SK-N-MC (cell line): ENCODE measurements at regions not wholly inside any gene's neighbourhood (a gene's known extent, or its start where the extent isn't known, plus 50 kb on each side); places are given as distances from the start of the nearest gene placed in this dataset.

ENCODE experiments used
- DNase-seq: peaks from one replicate; pipeline ENCODE4 v3.0.0-alpha.2; 2011; ENCODE audit warnings: low read depth, low spot score
- H3K27ac ChIP-seq: fragments of 200-600 bp; sonication (generic); 2 replicates; pipeline ENCODE4 v1.5.1; 2016; ENCODE audit warnings: mixed run types
- H3K36me3 ChIP-seq: fragments of 200-600 bp; sonication (generic); 2 replicates; pipeline ENCODE4 v1.6.1; 2017; ENCODE audit warnings: antibody characterized with exemption, low read length, mixed read lengths; ENCODE audit not compliant: insufficient read depth
- H3K4me3 ChIP-seq: fragments of 200-600 bp; sonication (generic); 2 replicates; pipeline ENCODE4 v1.5.1; 2016
- H3K9ac ChIP-seq: fragments of 200-600 bp; sonication (generic); 2 replicates; pipeline ENCODE4 v1.8.0; 2017; ENCODE audit warnings: mixed run types, mixed read lengths; ENCODE audit not compliant: insufficient read length
- H3K9me3 ChIP-seq: fragments of 200-600 bp; sonication (generic); 2 replicates; pipeline ENCODE4 v1.6.1; 2017; ENCODE audit warnings: low read depth, mild to moderate bottlenecking, antibody characterized with exemption, low read length, moderate library complexity, mixed read lengths
- EZH2 ChIP-seq: fragments of 200-600 bp; sonication (generic); IDR thresholded peaks from one replicate; pipeline ENCODE4 v1.6.1; 2017; ENCODE audit warnings: antibody characterized with exemption
- FOXP2 ChIP-seq: optimal IDR thresholded peaks from 2 replicates; pipeline ENCODE3; 2011; ENCODE audit warnings: mild to moderate bottlenecking, moderate library complexity; ENCODE audit not compliant: insufficient read depth; ENCODE audit errors: extremely low read length, control extremely low read depth
- POLR2AphosphoS5 ChIP-seq: IDR thresholded peaks from 2 replicates; pipeline ENCODE4 v1.6.1; 2012; ENCODE audit warnings: mild to moderate bottlenecking, low read depth, low read length, borderline replicate concordance

DNA sequence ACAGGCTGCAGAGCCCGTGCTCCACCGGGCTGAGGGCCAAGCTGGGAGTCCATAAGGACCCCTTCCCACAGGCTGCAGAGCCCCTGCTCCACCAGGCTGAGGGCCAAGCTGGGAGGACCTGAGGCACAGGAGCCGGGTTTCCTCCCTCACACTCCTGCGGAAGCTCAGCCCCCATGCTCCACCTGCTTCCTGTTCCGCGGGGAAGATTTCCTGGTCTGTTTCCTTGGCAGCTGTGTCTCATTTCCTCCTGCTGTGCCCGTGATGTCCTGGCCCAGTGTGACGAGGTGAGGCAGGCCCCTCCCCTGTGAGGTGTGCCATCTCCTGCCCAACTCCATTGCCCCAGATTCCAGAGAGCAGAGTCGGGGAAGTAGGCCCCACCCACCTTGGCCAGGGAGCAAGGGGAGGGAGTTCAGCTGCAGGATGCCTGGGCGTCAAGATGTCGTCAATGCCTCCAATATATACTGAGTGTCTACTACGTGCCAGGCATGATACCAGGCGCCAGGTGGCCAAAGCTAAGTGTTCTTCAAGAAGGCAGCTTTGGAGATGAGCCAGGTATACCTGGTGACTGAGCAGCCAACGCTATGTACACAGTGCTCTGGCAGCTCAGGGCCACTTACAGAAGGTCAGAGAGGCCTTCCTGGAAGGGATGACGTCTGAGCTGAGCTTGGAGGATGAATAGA is 58.8 kb downstream of the NAV1 start:
- Histone ChIP-seq H3K4me3 (peak overlapping the region; percentile 65), H3K36me3 (no peaks in the 10 kb centered on the region), H3K9ac (no peak overlapping the region), H3K9me3 (no peaks in the 10 kb centered on the region), H3K27ac (peak overlapping the region; percentile 86)
- peak; percentile 47 for DNase-seq
- TF ChIP-seq POLR2AphosphoS5 (no peak), EZH2 (no peak), FOXP2 (no peak)

DNA sequence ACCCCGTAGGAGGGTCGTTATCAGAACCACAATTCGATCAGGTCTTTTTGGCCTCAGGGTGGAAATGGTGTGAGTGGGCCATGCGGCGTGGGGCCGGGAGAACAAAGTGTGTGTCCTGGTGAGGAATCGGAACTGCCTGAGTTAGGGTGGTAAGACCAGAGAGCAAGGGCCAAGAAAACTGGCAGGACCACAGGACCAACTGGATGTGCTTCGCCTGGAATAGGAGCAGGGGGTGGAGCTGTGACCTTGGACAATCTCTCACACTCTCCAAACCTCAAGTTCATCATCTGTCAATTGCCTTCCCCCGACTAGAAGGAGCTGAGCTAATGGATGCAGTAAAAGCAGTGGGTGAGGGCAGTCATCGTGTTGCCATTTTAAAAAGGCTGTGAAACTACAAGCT is 59.5 kb downstream of the NAV1 start:
- DNase-seq = no peak
- Histone ChIP-seq H3K27ac (peak overlapping the region; percentile 86; the same call in 1 of the 2 replicates), H3K4me3 (peak overlapping the region; percentile 65; the same call in 1 of the 2 replicates), H3K9ac (no peak overlapping the region), H3K9me3 (no peaks in the 10 kb centered on the region), H3K36me3 (no peaks in the 10 kb centered on the region)
- no peak for TF ChIP-seq FOXP2
- no peak for TF ChIP-seq EZH2
- no peak for TF ChIP-seq POLR2AphosphoS5

DNA sequence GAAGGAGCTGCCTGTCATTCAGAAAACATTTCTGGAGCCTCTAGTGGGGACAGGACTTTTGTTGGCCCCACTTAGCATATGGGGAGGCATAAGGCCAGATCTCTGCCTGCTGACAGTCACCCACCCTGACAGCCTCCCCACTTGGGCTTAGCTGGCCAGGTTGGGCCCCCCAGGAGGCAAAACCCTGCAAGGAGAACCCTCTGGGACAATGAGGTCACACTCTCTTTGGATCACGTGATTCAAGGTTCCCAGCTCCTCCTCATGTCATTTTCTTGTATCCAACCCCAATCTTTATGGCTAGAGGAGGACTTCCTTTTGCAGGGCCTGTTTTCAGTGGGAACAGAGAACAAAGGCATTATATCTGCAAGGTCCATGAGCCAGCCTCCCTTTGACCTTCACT is 60.0 kb downstream of the NAV1 start:
- Histone ChIP-seq H3K4me3 (no peak overlapping the region), H3K36me3 (no peaks in the 10 kb centered on the region), H3K9ac (no peak overlapping the region), H3K27ac (peak overlapping the region; percentile 47; the same call in 1 of the 2 replicates), H3K9me3 (no peaks in the 10 kb centered on the region)
- no peak for DNase-seq
- TF ChIP-seq EZH2 (no peak), POLR2AphosphoS5 (no peak), FOXP2 (no peak)

DNA sequence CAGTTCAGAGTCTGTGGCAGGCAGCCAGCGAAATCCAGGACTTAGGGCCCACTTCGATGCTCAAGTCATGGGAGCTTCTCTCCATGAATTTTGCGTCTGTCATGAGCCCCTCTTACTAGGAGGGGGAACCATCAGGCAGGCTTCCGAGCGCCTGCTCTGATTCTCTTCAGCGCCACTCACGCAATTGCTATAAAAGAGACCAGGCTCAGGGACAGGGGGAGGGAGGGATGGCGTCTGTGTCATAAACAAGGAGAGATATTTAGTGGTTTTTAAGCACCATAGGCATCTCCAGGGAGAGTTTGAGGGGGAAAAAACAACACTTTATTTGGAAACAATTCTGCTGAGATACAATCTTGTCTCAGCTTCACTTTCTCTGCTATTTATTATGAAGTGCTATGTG is 60.6 kb downstream of the NAV1 start:
- Histone ChIP-seq H3K27ac (peak overlapping the region; percentile 47; the same call in 1 of the 2 replicates), H3K36me3 (no peaks in the 10 kb centered on the region), H3K4me3 (0 out of 2 replicates have a peak overlapping the region, but pooled peaks have one; percentile 14), H3K9me3 (no peaks in the 10 kb centered on the region), H3K9ac (peak overlapping the region; percentile 3)
- TF ChIP-seq EZH2 = no peak
- no peak for TF ChIP-seq POLR2AphosphoS5
- no peak for TF ChIP-seq FOXP2
- no peak for DNase-seq

DNA sequence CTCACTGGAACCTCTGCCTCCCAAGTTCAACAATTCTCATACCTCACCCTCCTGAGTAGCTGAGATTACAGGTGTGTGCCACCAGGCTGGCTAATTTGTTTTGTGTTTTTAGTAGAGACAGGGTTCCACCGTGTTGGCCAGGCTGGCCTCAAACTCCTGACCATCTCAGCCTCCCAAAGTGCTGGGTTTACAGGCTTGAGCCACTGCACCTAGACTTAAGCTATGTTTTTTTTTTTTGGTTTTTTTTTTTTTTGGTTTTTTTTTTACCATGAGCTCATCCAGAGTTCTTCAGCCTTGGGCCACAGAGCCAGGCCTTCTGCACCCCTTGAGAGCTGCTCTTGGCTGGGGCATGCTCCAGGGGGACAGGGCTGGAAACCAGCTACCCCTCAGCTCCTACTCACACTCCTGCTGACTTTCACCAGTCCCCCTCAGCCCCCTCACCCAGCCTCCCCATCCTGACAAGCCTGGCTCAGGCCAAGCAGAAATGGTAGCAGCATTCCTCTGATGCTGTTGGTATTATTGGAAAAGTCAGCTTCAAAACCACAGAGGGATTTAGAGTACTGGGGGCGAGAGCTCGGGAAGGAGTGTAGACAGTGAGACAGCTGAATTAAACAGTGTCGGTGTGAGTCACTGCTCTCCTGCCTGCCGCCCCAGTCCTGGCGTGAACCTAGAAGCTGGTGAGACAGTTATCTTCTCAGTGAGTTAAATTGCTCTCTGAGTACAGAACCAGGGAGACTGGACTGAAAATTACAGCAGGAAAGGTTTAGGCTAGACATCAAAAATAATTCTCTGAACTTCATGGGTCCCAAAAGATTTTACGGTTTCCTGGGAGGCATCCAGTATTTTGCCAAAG is 63.7 kb downstream of the NAV1 start:
- Histone ChIP-seq H3K4me3 (no peak overlapping the region), H3K9me3 (no peaks in the 10 kb centered on the region), H3K27ac (no peak overlapping the region), H3K36me3 (no peaks in the 10 kb centered on the region), H3K9ac (no peak overlapping the region)
- no peak for TF ChIP-seq FOXP2
- no peak for DNase-seq

DNA sequence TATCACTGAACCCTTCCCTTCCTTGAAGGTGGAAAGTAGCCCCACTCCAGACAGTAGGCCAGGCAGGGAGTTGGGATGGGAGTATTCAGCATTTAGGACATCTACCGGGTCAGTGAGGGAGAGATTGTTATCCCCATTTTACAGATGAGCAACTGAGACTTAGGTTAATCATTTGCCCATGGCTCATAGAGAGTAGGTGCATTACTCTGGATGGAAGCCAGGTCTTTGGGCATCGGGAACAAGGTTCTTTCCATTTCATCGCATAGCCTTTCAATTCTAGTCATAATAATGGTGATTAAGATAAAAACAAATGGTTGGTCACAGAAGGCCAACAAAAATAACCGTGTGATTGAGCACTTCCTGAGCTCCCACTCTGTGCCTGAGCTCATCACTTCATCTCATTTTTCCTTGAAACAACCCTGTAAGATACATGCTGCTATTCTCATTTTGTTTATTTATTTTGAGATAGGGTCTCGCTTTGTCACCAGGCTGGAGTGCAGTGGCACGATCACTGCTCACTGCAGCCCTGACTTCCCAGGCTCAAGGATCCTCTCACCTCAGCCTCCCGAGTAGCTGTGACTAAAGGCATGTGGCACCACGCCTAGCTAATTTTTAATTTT is 64.8 kb downstream of the NAV1 start:
- Histone ChIP-seq H3K9ac (no peak overlapping the region), H3K36me3 (no peaks in the 10 kb centered on the region), H3K4me3 (no peak overlapping the region), H3K9me3 (no peaks in the 10 kb centered on the region), H3K27ac (no peak overlapping the region)
- TF ChIP-seq EZH2 = no peak
- no peak for TF ChIP-seq FOXP2
- no peak for TF ChIP-seq POLR2AphosphoS5
- DNase-seq = no peak

DNA sequence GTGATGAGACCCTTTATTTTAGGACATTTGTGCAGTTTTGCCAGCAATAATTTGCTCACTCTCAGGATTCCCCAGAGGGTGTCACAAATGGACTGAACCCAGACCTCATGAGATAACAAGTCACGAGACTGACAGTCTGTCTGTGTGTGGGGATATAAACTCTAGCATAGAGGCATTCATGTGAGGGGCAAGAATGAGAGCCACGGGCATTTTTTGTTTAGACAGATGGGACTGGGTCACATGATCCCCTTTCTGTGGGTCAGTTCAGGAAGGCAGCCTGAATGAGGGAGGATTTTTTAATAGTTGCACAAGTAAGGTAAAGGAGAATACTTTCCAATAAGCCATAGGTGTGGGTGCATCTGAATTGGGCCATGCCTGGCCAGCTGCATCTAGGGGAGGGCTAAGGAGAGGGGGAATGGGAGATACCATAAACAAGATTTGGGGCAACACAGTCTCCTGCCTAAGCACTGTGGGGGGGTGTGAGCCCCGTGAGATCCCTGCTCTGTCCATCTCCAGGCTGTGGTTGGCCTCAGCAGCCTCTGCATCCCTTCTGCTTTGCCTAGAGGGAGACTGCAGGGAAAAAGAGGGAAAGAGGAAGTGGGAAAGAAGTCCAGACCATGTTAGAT is 66.6 kb downstream of the NAV1 start:
- no peaks in the 10 kb centered on the region for H3K9me3 ChIP-seq
- H3K9ac ChIP-seq = no peak overlapping the region
- no peaks in the 10 kb centered on the region for H3K36me3 ChIP-seq
- H3K4me3 ChIP-seq = no peak overlapping the region
- TF ChIP-seq EZH2 = no peak
- no peak for TF ChIP-seq POLR2AphosphoS5
- no peak overlapping the region for H3K27ac ChIP-seq
- no peak for DNase-seq

DNA sequence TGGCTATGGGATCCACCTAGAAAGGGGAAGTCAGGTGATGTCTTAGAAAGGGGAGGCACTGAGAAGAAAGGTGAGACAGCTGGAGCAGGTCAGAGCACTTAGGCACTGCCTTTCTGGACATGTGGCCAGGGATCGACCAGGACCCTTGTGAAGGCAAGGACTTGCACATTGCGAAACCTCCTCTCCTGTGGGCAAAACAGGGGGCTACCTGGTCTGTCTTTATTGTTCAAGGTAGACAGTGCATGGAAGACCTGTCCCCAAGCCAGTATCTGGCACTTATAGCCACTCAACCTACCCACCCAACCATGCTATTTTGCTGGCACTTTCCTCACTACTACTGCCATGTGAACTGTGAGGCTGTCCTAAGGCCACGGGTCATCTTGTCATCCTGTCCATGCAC is 67.2 kb downstream of the NAV1 start:
- no peaks in the 10 kb centered on the region for H3K36me3 ChIP-seq
- no peak overlapping the region for H3K9ac ChIP-seq
- TF ChIP-seq EZH2 = no peak
- TF ChIP-seq FOXP2 = no peak
- TF ChIP-seq POLR2AphosphoS5 = no peak
- H3K27ac ChIP-seq = no peak overlapping the region
- H3K9me3 ChIP-seq = no peaks in the 10 kb centered on the region
- no peak overlapping the region for H3K4me3 ChIP-seq
- DNase-seq = no peak
